ENCODE measurements at regions not wholly inside any gene's neighbourhood (a gene's known extent, or its start where the extent isn't known, plus 50 kb on each side); places are given as distances from the start of the nearest gene placed in this dataset.

- TF ChIP-seq TEAD4 (IDR thresholded peaks at IDR 0.05; ENCODE audit: borderline replicate concordance, insufficient read depth) (no peak), JUND (IDR thresholded peaks at IDR 0.05) (0 out of 2 replicates have a peak, but pooled peaks have one; percentile 30), MAX (IDR thresholded peaks at IDR 0.05; ENCODE audit: low read depth) (no peak), NFIC (IDR thresholded peaks at IDR 0.05; ENCODE audit: borderline replicate concordance) (no peak), FOSL2 (IDR thresholded peaks at IDR 0.05; ENCODE audit: borderline replicate concordance, low read depth) (peak; percentile 60; the same call in 1 of the 2 replicates)
- no peak overlapping the region for H3K9ac ChIP-seq
- CTCF ChIA-PET = interaction anchor here (0.8 kb wide), 1 partner anchor 10 kb away, joined by 3 read pairs; no protein-coding TSS in a partner anchor
- no peaks in the 10 kb centered on the region for H3K27me3 ChIP-seq (ENCODE audit: insufficient read depth)
- no peaks in the 10 kb centered on the region for H3K9me3 ChIP-seq
- no peak overlapping the region for H3K4me3 ChIP-seq (ENCODE audit: low read depth in 2 of 2, low read length in 1 of 2)
- H3K36me3 ChIP-seq (replicated peaks in 1 of 2; ENCODE audit: control insufficient read depth in 1 of 2, insufficient read depth in 2 of 2, low read length in 1 of 2) = no peaks in the 10 kb centered on the region
- peaks cover 21% of the 10 kb centered on the region for H3F3A ChIP-seq (replicated peaks; ENCODE audit: insufficient read depth)
- H3K4me1 ChIP-seq (ENCODE audit: control insufficient read depth in 1 of 2, insufficient read depth in 2 of 2, low read depth in 1 of 2, low read length in 1 of 2) = peaks cover 5 to 13% of the 10 kb centered on the region in 2 experiments; a peak in 3 of 4 replicates
- H3K79me2 ChIP-seq (ENCODE audit: insufficient read depth) = no peaks in the 10 kb centered on the region
- POLR2A ChIA-PET = no interaction called here
- H4K20me1 ChIP-seq (ENCODE audit: insufficient read depth) = no peaks in the 10 kb centered on the region
- no peak overlapping the region for H2AFZ ChIP-seq (ENCODE audit: low read depth)
- no peak for DNase-seq
- H3K27ac ChIP-seq (ENCODE audit: low read depth in 2 of 2, low read length in 1 of 2) = no peak overlapping the region; a peak in 1 of 4 replicates
- 62% methylated on average over 4 of the region's 4 CpGs for WGBS (ENCODE audit: low lambda C conversion rate)
- no peak overlapping the region for H3K4me2 ChIP-seq
- H3K9me2 ChIP-seq = no peaks in the 10 kb centered on the region
Observed at GRCh38 chr2:223523551-223524001, 78.6 kb downstream of the SCG2 start.

- no peak for DNase-seq
- peaks cover 5 to 14% of the 10 kb centered on the region in 2 experiments; a peak in 3 of 4 replicates for H3K4me1 ChIP-seq (ENCODE audit: control insufficient read depth in 1 of 2, insufficient read depth in 2 of 2, low read depth in 1 of 2, low read length in 1 of 2)
- no peaks in the 10 kb centered on the region for H3K9me3 ChIP-seq
- no peak overlapping the region for H3K27ac ChIP-seq (ENCODE audit: low read depth in 2 of 2, low read length in 1 of 2)
- TF ChIP-seq IRF3 (IDR thresholded peaks at IDR 0.05; ENCODE audit: low read depth, low read length) (no peak), GATA2 (CRISPR knock-in tag; IDR thresholded peaks at IDR 0.05) (no peak), PBX3 (IDR thresholded peaks at IDR 0.05) (no peak), YY1 (IDR thresholded peaks at IDR 0.05; ENCODE audit: low read depth) (no peak), JUND (IDR thresholded peaks at IDR 0.05) (no peak), NRF1 (IDR thresholded peaks at IDR 0.05; ENCODE audit: low read depth, low read length) (no peak), POLR2AphosphoS5 (IDR thresholded peaks at IDR 0.05; ENCODE audit: low read depth, low read length) (no peak), SMC3 (IDR thresholded peaks at IDR 0.05; ENCODE audit: low read depth, low read length) (no peak), RAD21 (IDR thresholded peaks at IDR 0.05; ENCODE audit: low read length) (no peak), SIN3A (IDR thresholded peaks at IDR 0.05; ENCODE audit: borderline replicate concordance, low read depth, low read length) (no peak)
- no peaks in the 10 kb centered on the region for H4K20me1 ChIP-seq (ENCODE audit: insufficient read depth)
- no peaks in the 10 kb centered on the region for H3K27me3 ChIP-seq (ENCODE audit: insufficient read depth)
- no peak overlapping the region for H3K4me2 ChIP-seq
- H3K9ac ChIP-seq = no peak overlapping the region
- H3K36me3 ChIP-seq (replicated peaks in 1 of 2; ENCODE audit: control insufficient read depth in 1 of 2, insufficient read depth in 2 of 2, low read length in 1 of 2) = no peaks in the 10 kb centered on the region
- H3K9me2 ChIP-seq = no peaks in the 10 kb centered on the region
- 87% methylated on average over 1 of the region's 1 CpG for WGBS (ENCODE audit: low lambda C conversion rate)
- no peak overlapping the region for H2AFZ ChIP-seq (ENCODE audit: low read depth)
- no peak overlapping the region for H3K4me3 ChIP-seq (ENCODE audit: low read depth in 2 of 2, low read length in 1 of 2)
- ChIA-PET CTCF (interaction anchor here (0.6 to 0.8 kb wide), 2 partner anchors 10 to 170 kb away, joined by 3 read pairs; no protein-coding TSS in a partner anchor), POLR2A (no interaction called here)
- peaks cover 24% of the 10 kb centered on the region for H3F3A ChIP-seq (replicated peaks; ENCODE audit: insufficient read depth)
- H3K79me2 ChIP-seq (ENCODE audit: insufficient read depth) = no peaks in the 10 kb centered on the region
Observed at GRCh38 chr2:223524066-223524465, 78.1 kb downstream of the SCG2 start.

Measured in SK-N-SH (cell line).